NCI-H524 (cell line): ENCODE measurements at regions not wholly inside any gene's neighbourhood (a gene's known extent, or its start where the extent isn't known, plus 50 kb on each side); places are given as distances from the start of the nearest gene placed in this dataset.

Source experiments
- DNase-seq, 2 experiments: peaks; one replicate each; lab custom pipeline; 2025; lab: John Stamatoyannopoulos, UW

- DNase-seq, result no peak
Observed at GRCh38 chr6:67362976-67363375, 1272.1 kb upstream of the ADGRB3 start.

GRCh38 chr6:67361264-67361663, 1273.8 kb upstream of the ADGRB3 start:
- DNase-seq, result no peak

- no peak for DNase-seq
Observed at GRCh38 chr6:67358241-67358640, 1276.8 kb upstream of the ADGRB3 start.

DNA sequence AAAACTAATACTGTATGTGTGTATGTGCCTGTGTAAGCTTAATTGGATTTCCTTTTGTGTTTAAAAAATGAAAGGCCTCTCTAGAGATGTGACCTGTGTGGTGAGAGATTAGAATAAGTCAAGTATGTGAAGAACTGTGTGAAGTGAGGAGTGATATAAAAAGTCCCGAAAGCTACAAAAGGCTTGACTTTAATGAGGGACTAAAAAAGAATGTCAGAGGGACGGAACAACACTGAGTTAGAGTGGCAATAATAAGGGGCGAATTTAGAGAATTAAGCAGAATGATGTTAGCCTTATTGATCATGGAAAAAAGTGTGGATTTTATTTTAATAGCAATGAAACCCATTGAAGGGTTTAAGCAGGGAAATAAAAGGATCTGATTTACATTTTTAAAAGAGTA, 1281.2 kb upstream of the ADGRB3 start:
- no peak for DNase-seq

GRCh38 chr6:67352717-67353116, 1282.4 kb upstream of the ADGRB3 start:
- DNase-seq, result no peak

- DNase-seq, result no peak
Observed at GRCh38 chr6:67350729-67351128, 1284.4 kb upstream of the ADGRB3 start.

DNA sequence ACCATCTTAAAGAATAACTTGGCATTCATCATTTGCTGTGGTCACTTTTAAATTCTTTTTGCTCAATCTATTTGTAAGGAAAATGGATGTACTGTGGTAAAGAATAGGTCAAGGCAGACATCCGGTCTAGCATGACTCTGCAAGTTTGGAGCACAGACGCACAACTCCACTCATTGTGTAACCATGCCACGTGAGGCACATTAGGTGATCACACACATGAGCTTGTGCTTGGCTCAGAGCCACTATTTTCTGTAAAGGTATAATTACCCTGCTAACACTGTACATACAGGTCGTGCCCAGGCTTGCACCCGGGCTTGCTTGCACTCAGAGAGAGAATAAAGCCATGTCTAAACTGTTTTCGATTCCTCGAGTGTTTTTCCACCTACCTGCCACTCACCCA, 1289.1 kb upstream of the ADGRB3 start:
- no peak for DNase-seq

GRCh38 chr6:67336014-67336413, 1299.1 kb upstream of the ADGRB3 start:
- DNase-seq, result no peak

GRCh38 chr6:67331304-67331703, 1303.8 kb upstream of the ADGRB3 start:
- DNase-seq, result no peak

DNA sequence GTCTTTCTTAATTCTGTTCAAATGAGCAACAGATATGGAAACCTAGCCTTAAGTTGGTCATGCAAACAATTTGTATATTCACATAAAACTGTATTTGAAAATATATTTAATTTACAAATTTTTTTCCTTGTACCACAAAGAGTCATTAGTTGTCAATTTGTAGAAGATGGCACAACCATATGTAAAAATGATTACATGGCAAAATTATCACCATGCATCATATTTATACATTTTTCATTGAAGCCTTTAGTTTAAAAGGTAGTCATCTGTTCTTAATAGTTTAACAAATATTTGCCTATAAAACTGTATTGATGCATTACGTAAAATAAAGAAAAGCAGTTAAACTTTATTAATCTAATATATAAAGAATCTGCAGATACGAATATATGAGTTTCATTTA, 1306.8 kb upstream of the ADGRB3 start:
- no peak for DNase-seq

DNA sequence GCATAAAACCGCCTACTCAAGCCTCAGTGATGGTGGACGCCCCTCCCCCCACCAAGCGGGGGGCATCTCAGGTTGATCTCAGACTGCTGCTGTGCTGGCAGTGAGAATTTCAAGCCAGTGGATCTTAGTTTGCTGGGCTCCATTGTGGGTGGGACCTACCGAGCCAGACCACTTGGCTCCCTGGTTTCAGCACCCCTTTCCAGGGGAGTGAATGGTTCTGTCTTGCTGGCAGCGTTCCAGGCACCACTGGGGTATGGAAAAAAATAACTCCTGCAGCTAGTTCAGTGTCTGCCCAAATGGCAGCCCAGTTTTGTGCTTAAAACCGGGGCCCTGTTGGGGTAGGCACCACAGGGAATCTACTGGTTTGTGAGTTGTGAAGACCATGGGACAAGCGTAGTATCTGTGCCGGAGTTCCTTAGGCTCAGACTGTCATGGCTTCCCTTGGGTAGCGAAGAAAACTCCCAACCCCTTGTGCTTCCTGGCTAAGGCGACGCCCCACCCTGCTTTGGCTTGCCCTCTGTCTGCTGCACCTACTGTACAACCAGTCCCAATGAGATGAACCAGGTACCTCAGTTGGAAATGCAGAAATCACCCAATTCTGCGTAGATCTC, 1334.5 kb upstream of the ADGRB3 start:
- no peak for DNase-seq

DNA sequence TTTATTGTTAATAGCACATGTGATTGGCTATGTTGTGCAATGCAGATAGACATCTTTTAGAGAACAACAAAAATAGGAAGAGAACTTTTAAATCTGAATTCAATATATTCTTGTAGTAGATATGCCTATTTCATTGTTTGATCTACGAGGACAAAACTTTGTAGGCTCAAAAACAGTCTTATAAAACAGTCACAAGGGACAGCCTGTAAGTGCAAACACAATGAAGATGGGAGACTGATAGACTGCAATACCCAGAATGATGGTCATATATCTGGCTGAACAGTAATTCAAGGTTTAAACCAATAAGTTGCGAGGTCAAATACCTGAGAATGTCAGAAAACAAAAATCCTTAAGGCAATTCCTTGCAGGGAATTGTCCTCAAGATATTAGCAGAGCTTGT, 1342.9 kb upstream of the ADGRB3 start:
- no peak for DNase-seq

GRCh38 chr6:67287566-67287965, 1347.5 kb upstream of the ADGRB3 start:
- DNase-seq, result no peak

DNA sequence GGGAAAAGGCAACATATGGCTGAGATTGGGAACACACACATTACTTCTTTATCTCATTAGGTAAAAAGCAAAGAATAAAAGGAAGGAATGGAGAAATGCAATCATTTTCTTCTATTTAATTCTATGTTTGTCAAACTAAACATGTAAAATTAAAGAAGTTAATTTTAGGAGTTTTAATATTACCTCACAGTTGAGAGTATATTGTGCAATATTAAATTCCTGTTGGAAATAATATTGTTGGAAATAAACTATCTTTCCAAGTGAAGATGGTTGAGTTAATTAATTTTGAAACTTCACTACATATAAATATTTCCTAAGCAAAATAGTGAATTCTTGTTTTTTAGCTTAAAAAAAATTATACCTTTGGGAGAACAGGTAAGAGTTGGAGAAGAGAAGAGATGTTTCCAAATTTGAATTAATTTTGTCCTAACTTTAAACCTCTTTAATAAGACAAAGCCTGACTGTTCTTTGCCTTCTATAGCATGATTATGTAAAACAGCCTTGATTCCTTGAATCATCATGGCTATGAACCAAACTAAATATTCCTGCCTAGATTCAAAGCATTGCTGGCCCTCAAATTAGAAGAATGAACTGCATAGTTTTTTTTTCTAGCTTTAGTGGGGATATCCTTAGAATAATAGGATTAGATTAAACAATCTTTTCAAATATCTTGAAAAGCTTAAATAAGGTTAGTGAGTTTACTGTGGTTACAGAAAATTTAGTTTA, 1349.1 kb upstream of the ADGRB3 start:
- DNase-seq, result no peak

DNA sequence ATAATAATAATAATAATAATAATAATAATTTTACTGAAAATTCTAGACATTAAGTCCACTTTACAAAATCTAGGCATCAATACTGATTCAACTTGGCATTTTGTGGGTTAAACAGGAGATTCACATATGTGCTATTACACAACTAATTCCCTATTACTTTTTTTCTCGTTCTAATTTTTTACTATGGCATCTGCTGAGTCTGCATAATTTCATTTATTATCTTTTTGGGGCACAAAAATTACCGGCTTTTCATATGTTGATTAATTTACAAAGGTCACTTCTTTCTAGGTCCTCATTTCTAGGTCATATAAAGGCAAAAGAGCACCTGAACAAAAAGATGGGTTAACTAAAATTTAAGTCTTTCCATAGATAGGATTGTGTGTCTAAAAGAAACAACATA, 1357.8 kb upstream of the ADGRB3 start:
- no peak for DNase-seq

GRCh38 chr6:67265996-67266921, 1368.8 kb upstream of the ADGRB3 start:
- DNase-seq, result peak; percentile 3 to 66

GRCh38 chr6:67252663-67253062, 1382.4 kb upstream of the ADGRB3 start:
- DNase-seq, result no peak

DNA sequence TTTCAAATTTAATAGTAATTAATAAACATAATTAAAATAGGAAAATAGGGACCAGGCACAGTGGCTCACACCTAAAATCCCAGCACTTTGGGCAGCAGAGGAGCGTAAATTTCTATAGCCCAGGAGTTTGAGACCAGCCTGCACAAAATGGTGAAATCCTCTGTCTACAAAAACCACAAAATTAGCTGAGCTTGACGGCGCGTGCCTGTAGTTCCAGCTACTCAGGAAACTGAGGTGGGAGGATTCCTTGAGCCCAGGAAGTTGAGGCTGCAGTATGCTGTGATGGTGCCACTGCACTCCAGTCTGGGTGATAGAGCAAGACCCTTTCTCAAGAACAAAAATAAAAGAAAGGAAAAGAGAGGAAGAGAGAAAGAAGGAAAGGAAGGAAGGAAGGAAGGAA, 1387.0 kb upstream of the ADGRB3 start:
- no peak for DNase-seq

DNA sequence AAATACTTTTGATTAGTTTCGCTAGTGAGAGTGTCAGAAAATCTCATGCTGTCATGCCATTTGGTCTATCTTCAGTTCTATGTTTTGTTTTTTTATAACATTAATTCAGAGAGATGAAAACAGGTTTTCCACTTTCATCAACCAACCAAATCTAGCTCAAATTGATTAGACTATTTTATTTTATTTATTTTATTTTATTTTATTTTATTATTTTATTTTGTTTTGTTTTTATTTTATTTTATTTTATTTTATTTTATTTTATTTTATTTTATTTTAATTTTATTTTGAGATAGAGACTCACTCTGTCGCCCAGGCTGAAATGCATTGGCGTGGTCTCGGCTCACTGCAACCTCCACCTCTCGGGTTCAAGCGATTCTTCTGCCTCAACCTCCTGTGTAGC, 1391.0 kb upstream of the ADGRB3 start:
- DNase-seq, result no peak

DNA sequence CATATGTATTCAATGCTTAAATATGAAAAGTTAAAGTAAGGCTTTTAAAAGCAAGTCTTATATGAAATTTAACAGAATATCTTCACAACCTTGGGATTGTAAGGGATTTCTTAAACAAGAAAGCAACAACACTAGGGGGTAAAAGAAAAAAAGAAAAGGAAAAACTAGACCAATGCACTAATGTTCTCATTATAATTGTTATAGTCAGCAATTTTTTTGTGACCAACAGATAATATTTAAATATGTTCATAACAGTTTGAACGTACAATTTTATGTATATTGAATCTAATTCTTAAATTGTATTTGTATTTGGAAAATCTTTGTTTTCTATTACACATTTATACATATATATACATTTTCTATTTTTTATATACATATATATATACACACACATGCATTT, 1397.8 kb upstream of the ADGRB3 start:
- no peak for DNase-seq

- peak; percentile 11 to 12 for DNase-seq
Observed at GRCh38 chr6:67231092-67231491, 1404.0 kb upstream of the ADGRB3 start.

GRCh38 chr6:67224989-67225388, 1410.1 kb upstream of the ADGRB3 start:
- DNase-seq, result no peak

- no peak for DNase-seq
Observed at GRCh38 chr6:67221226-67221625, 1413.9 kb upstream of the ADGRB3 start.
